ENCODE measurements at regions not wholly inside any gene's neighbourhood (a gene's known extent, or its start where the extent isn't known, plus 50 kb on each side); places are given as distances from the start of the nearest gene placed in this dataset.

GRCh38 chr14:104367866-104368750, 211.5 kb upstream of the C14orf180 start:
- Mint-ChIP-seq H3K4me1 (ENCODE audit: unreplicated experiment) (no peaks in the 10 kb centered on the region), H3K9me3 (ENCODE audit: unreplicated experiment) (no peaks in the 10 kb centered on the region), H3K27me3 (ENCODE audit: unreplicated experiment) (peaks cover 6% of the 10 kb centered on the region), H3K4me3 (ENCODE audit: unreplicated experiment) (no peak overlapping the region), H3K27ac (ENCODE audit: unreplicated experiment) (no peak overlapping the region), H3K36me3 (ENCODE audit: low read depth, unreplicated experiment) (no peaks in the 10 kb centered on the region)
- no peak for TF ChIP-seq CTCF (IDR thresholded peaks at IDR 0.05; ENCODE audit: unreplicated experiment)
- DNase-seq (ENCODE audit: low spot score), result no peak

GRCh38 chr14:104368751-104369100, 210.8 kb upstream of the C14orf180 start:
- DNase-seq (ENCODE audit: low spot score), result no peak
- H3K27me3 Mint-ChIP-seq (ENCODE audit: unreplicated experiment), result peaks cover 6% of the 10 kb centered on the region
- no peaks in the 10 kb centered on the region for H3K4me1 Mint-ChIP-seq (ENCODE audit: unreplicated experiment)

GRCh38 chr14:104369208-104369607, 210.4 kb upstream of the C14orf180 start:
- TF ChIP-seq CTCF (IDR thresholded peaks at IDR 0.05; ENCODE audit: unreplicated experiment), result no peak
- H3K4me1 Mint-ChIP-seq (ENCODE audit: unreplicated experiment), result no peaks in the 10 kb centered on the region
- H3K36me3 Mint-ChIP-seq (ENCODE audit: low read depth, unreplicated experiment), result no peaks in the 10 kb centered on the region
- H3K27me3 Mint-ChIP-seq (ENCODE audit: unreplicated experiment), result peaks cover 3% of the 10 kb centered on the region
- no peak overlapping the region for H3K27ac Mint-ChIP-seq (ENCODE audit: unreplicated experiment)
- H3K9me3 Mint-ChIP-seq (ENCODE audit: unreplicated experiment), result no peaks in the 10 kb centered on the region
- no peak overlapping the region for H3K4me3 Mint-ChIP-seq (ENCODE audit: unreplicated experiment)
- DNase-seq (ENCODE audit: low spot score), result no peak

More at GRCh38 chr14:104368751-104369100, 210.8 kb upstream of the C14orf180 start:
- no peak for TF ChIP-seq CTCF (IDR thresholded peaks at IDR 0.05; ENCODE audit: unreplicated experiment)
- no peak overlapping the region for H3K4me3 Mint-ChIP-seq (ENCODE audit: unreplicated experiment)
- no peak overlapping the region for H3K27ac Mint-ChIP-seq (ENCODE audit: unreplicated experiment)
- H3K9me3 Mint-ChIP-seq (ENCODE audit: unreplicated experiment), result no peaks in the 10 kb centered on the region
- H3K36me3 Mint-ChIP-seq (ENCODE audit: low read depth, unreplicated experiment), result no peaks in the 10 kb centered on the region

- H3K36me3 Mint-ChIP-seq (ENCODE audit: low read depth, unreplicated experiment), result no peaks in the 10 kb centered on the region
- no peak overlapping the region for H3K4me3 Mint-ChIP-seq (ENCODE audit: unreplicated experiment)
- H3K27me3 Mint-ChIP-seq (ENCODE audit: unreplicated experiment), result peaks cover 3% of the 10 kb centered on the region
- TF ChIP-seq CTCF (IDR thresholded peaks at IDR 0.05; ENCODE audit: unreplicated experiment), result peak; percentile 35
- no peaks in the 10 kb centered on the region for H3K4me1 Mint-ChIP-seq (ENCODE audit: unreplicated experiment)
- no peaks in the 10 kb centered on the region for H3K9me3 Mint-ChIP-seq (ENCODE audit: unreplicated experiment)
- DNase-seq (ENCODE audit: low spot score), result peak; percentile 43
- no peak overlapping the region for H3K27ac Mint-ChIP-seq (ENCODE audit: unreplicated experiment)
Measured at GRCh38 chr14:104370256-104370870, 209.2 kb upstream of the C14orf180 start.

GRCh38 chr14:104371031-104371430, 208.5 kb upstream of the C14orf180 start:
- no peaks in the 10 kb centered on the region for H3K9me3 Mint-ChIP-seq (ENCODE audit: unreplicated experiment)
- H3K4me1 Mint-ChIP-seq (ENCODE audit: unreplicated experiment), result no peaks in the 10 kb centered on the region
- no peak for DNase-seq (ENCODE audit: low spot score)
- no peaks in the 10 kb centered on the region for H3K36me3 Mint-ChIP-seq (ENCODE audit: low read depth, unreplicated experiment)
- no peak for TF ChIP-seq CTCF (IDR thresholded peaks at IDR 0.05; ENCODE audit: unreplicated experiment)
- no peak overlapping the region for H3K4me3 Mint-ChIP-seq (ENCODE audit: unreplicated experiment)
- H3K27me3 Mint-ChIP-seq (ENCODE audit: unreplicated experiment), result peaks cover 3% of the 10 kb centered on the region
- no peak overlapping the region for H3K27ac Mint-ChIP-seq (ENCODE audit: unreplicated experiment)

Measured in endothelial cell (in vitro differentiated cells).